ENCODE measurements at regions not wholly inside any gene's neighbourhood (a gene's known extent, or its start where the extent isn't known, plus 50 kb on each side); places are given as distances from the start of the nearest gene placed in this dataset.

DNA sequence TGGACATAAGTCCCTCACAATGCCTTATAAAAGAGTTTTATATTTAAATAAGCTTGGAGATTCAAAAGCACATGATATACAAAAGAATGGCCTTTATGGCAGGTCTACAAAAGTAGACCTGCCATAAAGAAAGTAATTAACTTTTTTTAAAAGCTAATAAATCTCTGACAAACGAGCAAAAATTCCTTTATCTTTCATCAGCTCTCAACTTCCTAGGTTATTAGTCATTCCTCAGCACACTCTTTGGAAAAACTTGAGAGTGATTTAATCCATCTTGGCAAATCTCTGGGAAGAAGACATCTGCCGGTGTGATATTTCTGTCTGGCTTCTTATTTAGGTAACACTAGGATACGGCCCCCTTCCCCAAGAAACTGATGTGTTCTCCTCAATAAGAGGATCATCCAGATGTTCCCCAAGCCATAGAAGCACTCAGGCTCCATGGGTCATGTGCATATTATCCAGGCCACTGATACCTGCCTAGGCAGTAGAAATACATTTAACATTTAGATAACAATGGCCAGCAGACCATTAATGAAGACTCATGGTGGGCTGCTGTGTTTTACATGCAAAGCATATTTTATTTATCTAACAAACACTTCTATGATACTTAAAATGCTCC, 372.7 kb downstream of the LIG4 start:
- no peaks in the 10 kb centered on the region for H3K27me3 Mint-ChIP-seq (ENCODE audit: low read depth)
- no peaks in the 10 kb centered on the region for H3K36me3 Mint-ChIP-seq (ENCODE audit: low read depth)
- H3K27ac Mint-ChIP-seq (ENCODE audit: unreplicated experiment): no peak overlapping the region
- H3K9me3 Mint-ChIP-seq: no peaks in the 10 kb centered on the region
- TF ChIP-seq, protein P1, sequence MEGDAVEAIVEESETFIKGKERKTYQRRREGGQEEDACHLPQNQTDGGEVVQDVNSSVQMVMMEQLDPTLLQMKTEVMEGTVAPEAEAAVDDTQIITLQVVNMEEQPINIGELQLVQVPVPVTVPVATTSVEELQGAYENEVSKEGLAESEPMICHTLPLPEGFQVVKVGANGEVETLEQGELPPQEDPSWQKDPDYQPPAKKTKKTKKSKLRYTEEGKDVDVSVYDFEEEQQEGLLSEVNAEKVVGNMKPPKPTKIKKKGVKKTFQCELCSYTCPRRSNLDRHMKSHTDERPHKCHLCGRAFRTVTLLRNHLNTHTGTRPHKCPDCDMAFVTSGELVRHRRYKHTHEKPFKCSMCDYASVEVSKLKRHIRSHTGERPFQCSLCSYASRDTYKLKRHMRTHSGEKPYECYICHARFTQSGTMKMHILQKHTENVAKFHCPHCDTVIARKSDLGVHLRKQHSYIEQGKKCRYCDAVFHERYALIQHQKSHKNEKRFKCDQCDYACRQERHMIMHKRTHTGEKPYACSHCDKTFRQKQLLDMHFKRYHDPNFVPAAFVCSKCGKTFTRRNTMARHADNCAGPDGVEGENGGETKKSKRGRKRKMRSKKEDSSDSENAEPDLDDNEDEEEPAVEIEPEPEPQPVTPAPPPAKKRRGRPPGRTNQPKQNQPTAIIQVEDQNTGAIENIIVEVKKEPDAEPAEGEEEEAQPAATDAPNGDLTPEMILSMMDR (conservative IDR thresholded peaks at IDR 0.05): no peak
- H3K4me3 Mint-ChIP-seq: no peak overlapping the region
- H3K4me1 Mint-ChIP-seq: peaks cover 6% of the 10 kb centered on the region
- DNase-seq (ENCODE audit: low read depth, low spot score): no peak

DNA sequence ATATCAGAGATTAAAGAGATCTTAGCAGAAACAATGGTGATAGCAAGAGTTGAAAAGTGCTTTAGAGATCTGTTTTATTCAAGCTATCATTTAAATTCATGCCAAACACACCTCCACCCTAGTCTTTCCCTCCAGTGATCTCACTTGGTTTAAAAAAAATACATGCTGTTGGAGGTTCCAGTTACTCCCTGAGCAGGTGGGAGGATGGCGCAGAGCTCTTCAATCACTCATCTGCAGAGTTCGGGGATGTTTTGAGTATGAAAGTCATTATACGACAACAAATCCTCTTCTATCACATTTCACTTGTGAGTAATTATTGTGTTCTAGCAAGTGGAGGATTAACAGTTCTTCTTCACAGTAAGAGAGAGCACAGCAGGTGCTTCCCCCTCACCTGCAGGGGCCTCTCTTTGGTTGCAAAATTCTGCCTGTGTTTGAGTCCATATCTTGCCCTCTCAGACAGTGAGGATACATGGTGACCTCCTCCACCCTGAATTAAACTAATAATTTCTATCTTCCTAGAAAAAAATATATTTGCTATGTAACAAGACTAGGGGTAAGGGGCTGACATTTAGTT, 376.7 kb downstream of the LIG4 start:
- Mint-ChIP-seq H3K9me3 (no peaks in the 10 kb centered on the region), H3K27ac (ENCODE audit: unreplicated experiment) (no peak overlapping the region), H3K4me3 (no peak overlapping the region), H3K4me1 (peaks cover 6% of the 10 kb centered on the region), H3K36me3 (ENCODE audit: low read depth) (no peaks in the 10 kb centered on the region), H3K27me3 (ENCODE audit: low read depth) (no peaks in the 10 kb centered on the region)
- no peak for DNase-seq (ENCODE audit: low read depth, low spot score)
- TF ChIP-seq, protein P1 (conservative IDR thresholded peaks at IDR 0.05): no peak

DNA sequence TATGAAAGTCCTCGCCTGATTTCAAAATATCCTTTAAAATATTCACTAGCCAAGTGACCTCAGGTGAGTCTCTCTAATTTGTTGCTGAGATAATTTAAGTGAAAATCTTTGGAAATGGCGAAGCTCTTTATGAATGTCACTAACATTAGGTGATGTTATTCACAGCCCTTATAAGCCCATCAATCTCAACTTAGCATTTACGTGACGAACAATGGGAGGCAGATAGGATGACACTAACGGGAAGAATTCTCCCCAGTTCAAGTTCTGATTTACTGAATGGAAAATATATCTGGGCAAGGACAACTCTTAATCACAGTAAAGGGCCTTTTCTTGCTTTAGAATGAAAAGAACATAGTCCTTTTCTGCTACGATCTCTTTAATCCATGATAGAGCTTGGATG, 378.7 kb downstream of the LIG4 start:
- Mint-ChIP-seq H3K9me3 (no peaks in the 10 kb centered on the region), H3K4me1 (peaks cover 14% of the 10 kb centered on the region), H3K27ac (ENCODE audit: unreplicated experiment) (no peak overlapping the region), H3K4me3 (no peak overlapping the region), H3K27me3 (ENCODE audit: low read depth) (no peaks in the 10 kb centered on the region), H3K36me3 (ENCODE audit: low read depth) (no peaks in the 10 kb centered on the region)
- no peak for DNase-seq (ENCODE audit: low read depth, low spot score)
- TF ChIP-seq, protein P1 (conservative IDR thresholded peaks at IDR 0.05): no peak

DNA sequence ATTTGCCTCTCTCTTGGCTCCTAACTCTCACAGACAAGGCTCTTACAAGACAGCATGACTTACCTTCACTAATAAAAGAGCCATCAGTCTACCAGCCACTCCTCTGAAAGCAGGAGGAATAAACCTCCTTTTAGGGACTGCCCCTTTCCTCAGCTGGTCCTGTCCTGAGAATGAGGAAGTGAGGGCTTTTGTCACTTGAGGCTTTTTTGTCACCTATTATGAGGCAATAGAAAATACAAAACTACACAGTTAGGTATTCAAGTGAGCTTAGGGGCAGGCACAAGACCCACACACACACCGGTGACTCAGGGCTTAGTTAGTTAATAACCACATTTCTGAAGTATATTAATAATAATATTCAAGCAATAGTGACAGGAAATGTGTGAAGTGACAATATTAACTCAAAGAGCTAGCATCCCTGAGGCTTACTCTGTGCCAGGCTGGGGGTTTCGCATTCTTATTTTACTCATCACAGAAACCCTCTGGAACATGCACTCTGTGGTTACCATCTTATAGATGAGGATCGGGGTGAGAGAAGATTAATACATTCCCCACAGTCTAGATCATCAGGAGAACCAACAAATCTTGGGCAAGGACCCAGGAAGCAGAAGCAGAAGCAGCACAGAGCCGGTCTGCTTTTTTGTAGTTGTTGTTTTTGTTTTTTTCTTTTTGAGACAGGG, 379.9 kb downstream of the LIG4 start:
- no peak for DNase-seq (ENCODE audit: low read depth, low spot score)
- H3K27ac Mint-ChIP-seq (ENCODE audit: unreplicated experiment): no peak overlapping the region
- H3K4me3 Mint-ChIP-seq: no peak overlapping the region
- peaks cover 14% of the 10 kb centered on the region for H3K4me1 Mint-ChIP-seq
- TF ChIP-seq, protein P1 (conservative IDR thresholded peaks at IDR 0.05): no peak
- no peaks in the 10 kb centered on the region for H3K9me3 Mint-ChIP-seq
- no peaks in the 10 kb centered on the region for H3K36me3 Mint-ChIP-seq (ENCODE audit: low read depth)
- no peaks in the 10 kb centered on the region for H3K27me3 Mint-ChIP-seq (ENCODE audit: low read depth)

DNA sequence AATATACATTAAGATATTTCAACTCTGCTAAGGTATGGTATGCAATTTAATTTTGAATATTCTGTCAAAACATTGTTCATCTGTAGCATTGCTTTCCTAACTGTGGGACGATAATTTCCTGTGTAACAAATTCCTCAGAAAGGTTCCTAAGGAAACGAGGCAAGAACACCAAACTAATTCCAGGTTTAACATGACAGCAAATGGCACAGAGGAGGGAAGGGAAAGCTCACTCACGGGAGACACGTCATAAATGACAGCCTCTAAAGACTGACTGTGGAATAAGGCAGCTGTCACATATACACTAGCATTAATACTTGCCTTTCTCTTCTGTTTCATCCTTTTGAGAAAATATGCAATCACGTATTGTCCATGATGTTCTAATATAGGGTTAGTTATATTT, 380.6 kb downstream of the LIG4 start:
- TF ChIP-seq, protein P1 (conservative IDR thresholded peaks at IDR 0.05): no peak
- no peaks in the 10 kb centered on the region for H3K27me3 Mint-ChIP-seq (ENCODE audit: low read depth)
- H3K9me3 Mint-ChIP-seq: no peaks in the 10 kb centered on the region
- no peaks in the 10 kb centered on the region for H3K36me3 Mint-ChIP-seq (ENCODE audit: low read depth)
- H3K4me3 Mint-ChIP-seq: no peak overlapping the region
- peaks cover 11% of the 10 kb centered on the region for H3K4me1 Mint-ChIP-seq
- no peak overlapping the region for H3K27ac Mint-ChIP-seq (ENCODE audit: unreplicated experiment)
- no peak for DNase-seq (ENCODE audit: low read depth, low spot score)

All from neural crest cell (in vitro differentiated cells).